Endometrium (tissue), 2 donors: ENCODE measurements at regions not wholly inside any gene's neighbourhood (a gene's known extent, or its start where the extent isn't known, plus 50 kb on each side); places are given as distances from the start of the nearest gene placed in this dataset.
"Not testable (repeated sequence)": the region's sequence is repeated elsewhere in the genome, so short reads cannot be mapped to it uniquely, and the experiment has no call there.

Experiments
- FAIRE-seq: peaks from 2 replicates; lab custom pipeline; 2012; peaks lifted over from hg19 to GRCh38; lab: Jason Lieb, UNC
- donor health status: control.
- donor health status: control.

- no peak for FAIRE-seq
These were observed 513.6 kb downstream of the IRS2 start for GRCh38 chr13:109272595-109273325.

GRCh38 chr13:109271555-109272541, 514.5 kb downstream of the IRS2 start:
- no peak for FAIRE-seq

- no peak for FAIRE-seq
These were observed 515.3 kb downstream of the IRS2 start for GRCh38 chr13:109271061-109271460.

DNA sequence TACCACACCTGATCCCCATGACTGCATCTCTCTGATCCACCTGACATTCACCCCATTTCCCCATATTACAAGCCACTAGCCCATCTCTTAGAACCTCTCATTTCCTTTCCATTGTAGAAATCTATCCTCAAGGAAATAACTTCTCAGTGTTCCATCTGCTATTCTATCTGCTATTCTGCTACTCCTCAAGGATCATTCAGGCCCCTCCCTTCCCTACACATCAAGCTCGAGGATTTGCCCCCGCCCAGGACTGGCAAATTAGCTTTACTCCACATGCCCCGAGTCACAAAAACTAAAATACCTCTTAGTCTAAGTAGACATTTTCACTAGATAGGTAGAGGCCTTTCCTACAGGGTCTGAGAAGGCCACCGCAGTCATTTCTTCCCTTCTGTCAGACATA, 517.0 kb downstream of the IRS2 start:
- FAIRE-seq: not testable (repeated sequence)

GRCh38 chr13:109268492-109268891, 517.9 kb downstream of the IRS2 start:
- not testable (repeated sequence) for FAIRE-seq

DNA sequence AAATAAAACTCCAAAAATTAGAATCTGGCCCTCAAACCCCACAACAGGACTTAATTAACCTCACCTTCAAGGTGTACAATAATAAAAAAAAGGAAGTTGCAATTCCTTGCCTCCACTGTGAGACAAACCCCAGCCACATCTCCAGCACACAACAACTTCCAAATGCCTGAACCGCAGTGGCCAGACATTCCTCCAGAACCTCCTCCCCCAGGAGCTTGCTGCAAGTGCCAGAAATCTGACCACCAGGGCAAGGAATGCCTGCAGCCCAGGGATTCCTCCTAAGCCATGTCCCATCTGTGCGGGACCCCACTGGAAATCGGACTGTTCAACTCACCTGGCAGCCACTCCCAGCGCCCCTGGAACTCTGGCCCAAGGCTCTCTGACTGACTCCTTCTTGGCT, 519.0 kb downstream of the IRS2 start:
- not testable (repeated sequence) for FAIRE-seq

DNA sequence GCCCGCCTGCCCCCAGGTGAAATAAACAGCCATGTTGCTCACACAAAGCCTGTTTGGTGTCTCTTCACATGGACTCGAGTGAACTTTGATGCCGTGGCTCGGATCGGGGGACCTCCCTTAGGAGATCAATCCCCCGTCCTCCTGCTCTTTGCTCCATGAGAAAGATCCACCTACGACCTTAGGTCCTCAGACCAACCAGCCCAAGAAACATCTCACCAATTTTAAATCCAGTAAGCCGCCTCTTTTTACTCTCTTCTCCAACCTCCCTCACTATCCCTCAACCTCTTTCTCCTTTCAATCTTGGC, 521.0 kb downstream of the IRS2 start:
- not testable (repeated sequence) for FAIRE-seq

DNA sequence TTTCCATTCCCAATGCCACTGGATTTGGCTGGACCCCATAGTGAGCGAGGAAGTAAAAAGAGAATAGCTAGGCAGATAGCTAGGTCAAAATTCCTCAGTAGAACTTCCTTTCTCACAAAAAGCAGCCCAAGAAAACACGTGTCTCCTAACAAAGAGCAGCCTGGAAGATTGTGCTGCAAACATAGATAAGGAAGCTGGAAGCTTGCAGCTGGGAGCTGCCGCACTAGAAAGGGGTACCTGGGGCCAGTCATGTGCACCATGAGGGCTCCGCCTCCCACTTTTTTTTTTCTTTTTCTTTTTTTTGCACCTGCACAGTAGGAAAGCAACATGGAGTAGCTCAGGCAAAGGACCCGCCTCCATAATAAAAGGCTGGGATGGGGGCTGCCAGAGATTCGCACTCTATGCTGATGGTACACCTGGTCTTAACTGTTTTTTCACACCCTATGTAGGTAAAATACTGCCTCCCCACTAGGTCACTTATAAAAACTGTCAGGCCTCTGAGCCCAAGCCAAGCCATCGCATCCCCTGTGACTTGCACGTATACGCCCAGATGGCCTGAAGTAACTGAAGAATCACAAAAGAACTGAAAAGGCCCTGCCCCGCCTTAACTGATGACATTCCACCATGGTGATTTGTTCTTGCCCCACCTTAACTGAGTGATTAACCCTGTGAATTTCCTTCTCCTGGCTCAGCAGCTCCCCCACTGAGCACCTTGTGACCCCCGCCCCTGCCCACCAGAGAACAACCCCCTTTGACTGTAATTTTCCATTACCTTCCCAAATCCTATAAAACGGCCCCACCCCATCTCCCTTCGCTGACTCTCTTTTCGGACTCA, 521.6 kb downstream of the IRS2 start:
- not testable (repeated sequence) for FAIRE-seq

- FAIRE-seq: not testable (repeated sequence)
These were observed 528.6 kb downstream of the IRS2 start for GRCh38 chr13:109257761-109258157.
